ENCODE measurements at regions not wholly inside any gene's neighbourhood (a gene's known extent, or its start where the extent isn't known, plus 50 kb on each side); places are given as distances from the start of the nearest gene placed in this dataset.

- intact Hi-C loops (cut with DNase I; ENCODE audit: low total_unique reads): no loop called here
- no peak for TF ChIP-seq CTCF (IDR thresholded peaks at IDR 0.05)
- TF ChIP-seq POLR2A (IDR thresholded peaks at IDR 0.05): no peak
Observed at GRCh38 chr3:70822669-70823068, 510.2 kb upstream of the MDFIC2 start.

GRCh38 chr3:70821602-70822001, 509.2 kb upstream of the MDFIC2 start:
- Histone ChIP-seq H3K36me3 (no peaks in the 10 kb centered on the region), H3K27me3 (no peaks in the 10 kb centered on the region), H3K4me3 (no peak overlapping the region), H3K4me1 (no peaks in the 10 kb centered on the region), H3K27ac (no peak overlapping the region), H3K9me3 (peaks cover 0 to 4% of the 10 kb centered on the region in 2 donors)
- TF ChIP-seq CTCF (IDR thresholded peaks at IDR 0.05) (no peak), POLR2A (IDR thresholded peaks at IDR 0.05) (no peak)
- no peak for DNase-seq
- intact Hi-C loops (cut with DNase I; ENCODE audit: low total_unique reads): no loop called here

More at GRCh38 chr3:70822669-70823068, 510.2 kb upstream of the MDFIC2 start:
- Histone ChIP-seq H3K9me3 (no peaks in the 10 kb centered on the region), H3K4me3 (no peak overlapping the region), H3K36me3 (no peaks in the 10 kb centered on the region), H3K27ac (no peak overlapping the region), H3K27me3 (no peaks in the 10 kb centered on the region), H3K4me1 (no peaks in the 10 kb centered on the region)
- DNase-seq: no peak

- H3K9me3 ChIP-seq: peaks cover 0 to 4% of the 10 kb centered on the region in 2 donors
- no peak for DNase-seq
- H3K4me1 ChIP-seq: no peaks in the 10 kb centered on the region
- H3K27ac ChIP-seq: no peak overlapping the region
- no peak overlapping the region for H3K4me3 ChIP-seq
- intact Hi-C loops (cut with DNase I; ENCODE audit: low total_unique reads): no loop called here
- H3K36me3 ChIP-seq: no peaks in the 10 kb centered on the region
- TF ChIP-seq POLR2A (IDR thresholded peaks at IDR 0.05): no peak
- TF ChIP-seq CTCF (IDR thresholded peaks at IDR 0.05): no peak
- H3K27me3 ChIP-seq: no peaks in the 10 kb centered on the region
Observed at GRCh38 chr3:70820397-70820796, 508.0 kb upstream of the MDFIC2 start.

GRCh38 chr3:70818145-70818544, 505.7 kb upstream of the MDFIC2 start:
- no peak for DNase-seq
- peaks cover 0 to 4% of the 10 kb centered on the region in 2 donors for H3K9me3 ChIP-seq
- intact Hi-C loops (cut with DNase I; ENCODE audit: low total_unique reads): no loop called here
- no peaks in the 10 kb centered on the region for H3K36me3 ChIP-seq
- H3K4me1 ChIP-seq: no peaks in the 10 kb centered on the region
- H3K27me3 ChIP-seq: no peaks in the 10 kb centered on the region
- TF ChIP-seq POLR2A (IDR thresholded peaks at IDR 0.05) (no peak), CTCF (IDR thresholded peaks at IDR 0.05) (no peak)
- H3K27ac ChIP-seq: no peak overlapping the region
- H3K4me3 ChIP-seq: no peak overlapping the region

- Histone ChIP-seq H3K36me3 (no peaks in the 10 kb centered on the region), H3K4me1 (no peaks in the 10 kb centered on the region), H3K9me3 (peaks cover 0 to 4% of the 10 kb centered on the region in 2 donors), H3K27ac (no peak overlapping the region), H3K4me3 (no peak overlapping the region), H3K27me3 (no peaks in the 10 kb centered on the region)
- intact Hi-C loops (cut with DNase I; ENCODE audit: low total_unique reads): no loop called here
- TF ChIP-seq CTCF (IDR thresholded peaks at IDR 0.05) (no peak), POLR2A (IDR thresholded peaks at IDR 0.05) (no peak)
- DNase-seq: no peak
Observed at GRCh38 chr3:70816346-70816745, 503.9 kb upstream of the MDFIC2 start.

All from uterus (tissue), 3 donors.